ENCODE measurements at regions not wholly inside any gene's neighbourhood (a gene's known extent, or its start where the extent isn't known, plus 50 kb on each side); places are given as distances from the start of the nearest gene placed in this dataset.

DNA sequence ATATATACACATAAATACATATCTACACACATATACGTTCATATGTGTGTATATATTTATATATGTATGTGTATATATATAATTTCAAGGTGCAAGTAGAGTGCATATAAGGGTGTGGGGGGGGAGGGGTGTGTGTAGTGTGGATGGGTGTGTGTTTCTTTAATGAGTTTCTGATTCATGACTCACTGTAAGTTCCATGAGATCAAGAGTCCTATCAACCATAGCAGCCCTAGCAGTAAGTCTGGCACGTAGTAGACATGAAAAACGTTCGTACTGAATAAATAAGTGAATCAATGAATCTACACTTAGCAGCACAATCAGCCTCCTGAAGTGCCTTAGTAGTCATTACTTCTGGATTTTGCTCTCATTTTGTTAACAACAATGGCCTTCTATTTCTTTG lies 61.9 kb upstream of the KRTAP11-1 start:
- H3K36me3 Mint-ChIP-seq (ENCODE audit: low read depth), result peaks cover 8% of the 10 kb centered on the region; the same call in 1 of the 2 replicates
- TF ChIP-seq, protein P1, sequence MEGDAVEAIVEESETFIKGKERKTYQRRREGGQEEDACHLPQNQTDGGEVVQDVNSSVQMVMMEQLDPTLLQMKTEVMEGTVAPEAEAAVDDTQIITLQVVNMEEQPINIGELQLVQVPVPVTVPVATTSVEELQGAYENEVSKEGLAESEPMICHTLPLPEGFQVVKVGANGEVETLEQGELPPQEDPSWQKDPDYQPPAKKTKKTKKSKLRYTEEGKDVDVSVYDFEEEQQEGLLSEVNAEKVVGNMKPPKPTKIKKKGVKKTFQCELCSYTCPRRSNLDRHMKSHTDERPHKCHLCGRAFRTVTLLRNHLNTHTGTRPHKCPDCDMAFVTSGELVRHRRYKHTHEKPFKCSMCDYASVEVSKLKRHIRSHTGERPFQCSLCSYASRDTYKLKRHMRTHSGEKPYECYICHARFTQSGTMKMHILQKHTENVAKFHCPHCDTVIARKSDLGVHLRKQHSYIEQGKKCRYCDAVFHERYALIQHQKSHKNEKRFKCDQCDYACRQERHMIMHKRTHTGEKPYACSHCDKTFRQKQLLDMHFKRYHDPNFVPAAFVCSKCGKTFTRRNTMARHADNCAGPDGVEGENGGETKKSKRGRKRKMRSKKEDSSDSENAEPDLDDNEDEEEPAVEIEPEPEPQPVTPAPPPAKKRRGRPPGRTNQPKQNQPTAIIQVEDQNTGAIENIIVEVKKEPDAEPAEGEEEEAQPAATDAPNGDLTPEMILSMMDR (IDR thresholded peaks at IDR 0.05), result no peak
- no peak overlapping the region for H3K27ac Mint-ChIP-seq
- H3K4me3 Mint-ChIP-seq, result no peak overlapping the region
- H3K9me3 Mint-ChIP-seq, result peaks cover 56% of the 10 kb centered on the region
- no peaks in the 10 kb centered on the region for H3K27me3 Mint-ChIP-seq (ENCODE audit: insufficient read depth)
- no peak for DNase-seq
- H3K4me1 Mint-ChIP-seq (ENCODE audit: low read depth), result no peaks in the 10 kb centered on the region

DNA sequence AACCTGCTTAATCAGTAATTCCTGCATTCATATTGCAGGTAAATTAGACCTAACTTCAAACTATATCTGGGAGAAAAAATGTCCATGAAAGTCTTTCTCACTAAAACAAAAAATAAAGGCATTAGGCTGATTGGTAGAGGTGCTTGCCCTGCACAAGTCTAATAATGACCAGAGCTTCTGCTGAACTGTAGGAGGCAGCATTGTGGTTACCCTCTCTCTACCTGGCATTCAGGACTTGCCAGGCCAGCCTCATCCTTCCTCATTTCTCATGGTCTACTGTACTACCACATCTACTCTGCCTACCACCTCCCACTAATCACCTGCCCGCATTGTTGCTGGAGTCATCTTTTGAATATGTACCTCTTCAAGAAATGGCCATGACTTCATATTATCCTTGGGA lies 60.8 kb upstream of the KRTAP11-1 start:
- no peak overlapping the region for H3K4me3 Mint-ChIP-seq
- H3K9me3 Mint-ChIP-seq, result peaks cover 61% of the 10 kb centered on the region
- peaks cover 14% of the 10 kb centered on the region; the same call in 1 of the 2 replicates for H3K36me3 Mint-ChIP-seq (ENCODE audit: low read depth)
- H3K27ac Mint-ChIP-seq, result no peak overlapping the region
- H3K4me1 Mint-ChIP-seq (ENCODE audit: low read depth), result no peaks in the 10 kb centered on the region
- no peaks in the 10 kb centered on the region for H3K27me3 Mint-ChIP-seq (ENCODE audit: insufficient read depth)
- no peak for DNase-seq
- TF ChIP-seq, protein P1 (IDR thresholded peaks at IDR 0.05), result no peak

DNA sequence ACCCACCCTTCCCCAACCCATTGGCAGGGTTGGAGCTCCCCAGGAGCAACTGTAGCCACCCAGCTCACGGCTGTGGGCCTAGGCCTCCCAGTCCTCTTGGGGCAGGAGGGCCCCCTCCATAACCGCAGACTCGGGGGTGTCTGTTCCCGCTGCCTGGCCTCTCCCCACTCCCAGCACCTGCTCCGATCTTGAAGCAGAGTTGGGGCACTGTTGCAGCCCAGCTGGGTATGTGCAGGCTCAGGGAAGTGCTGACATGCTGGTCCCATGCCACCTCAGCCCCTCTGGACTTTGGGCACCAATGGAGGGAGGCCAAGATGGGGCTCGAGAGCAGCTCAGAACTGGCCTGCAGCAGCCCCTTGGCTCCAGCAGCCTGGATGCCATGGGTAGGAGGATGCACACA lies 54.8 kb upstream of the KRTAP11-1 start:
- no peak overlapping the region for H3K4me3 Mint-ChIP-seq
- TF ChIP-seq, protein P1 (IDR thresholded peaks at IDR 0.05), result no peak
- H3K36me3 Mint-ChIP-seq (ENCODE audit: low read depth), result peaks cover 13% of the 10 kb centered on the region; the same call in 1 of the 2 replicates
- DNase-seq, result no peak
- H3K4me1 Mint-ChIP-seq (ENCODE audit: low read depth), result no peaks in the 10 kb centered on the region
- no peaks in the 10 kb centered on the region; the same call in 1 of the 2 replicates for H3K27me3 Mint-ChIP-seq (ENCODE audit: insufficient read depth)
- no peak overlapping the region for H3K27ac Mint-ChIP-seq
- peaks cover 49% of the 10 kb centered on the region for H3K9me3 Mint-ChIP-seq

DNA sequence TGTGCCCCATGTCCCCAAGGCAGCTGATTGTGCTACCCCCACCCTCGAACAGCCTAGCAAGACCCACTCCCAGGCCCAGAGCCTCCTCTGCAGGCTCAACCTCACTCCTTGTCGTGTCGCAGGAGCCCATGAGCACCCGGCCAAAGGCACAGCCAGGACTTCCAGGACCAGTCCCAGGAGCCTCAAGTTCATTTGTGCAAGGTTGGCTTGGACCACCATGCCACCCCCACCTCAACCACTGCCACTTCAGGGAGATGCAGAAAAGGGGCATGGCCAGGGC lies 54.4 kb upstream of the KRTAP11-1 start:
- Mint-ChIP-seq H3K27me3 (ENCODE audit: insufficient read depth) (no peaks in the 10 kb centered on the region; the same call in 1 of the 2 replicates), H3K27ac (no peak overlapping the region), H3K36me3 (ENCODE audit: low read depth) (peaks cover 13% of the 10 kb centered on the region; the same call in 1 of the 2 replicates), H3K4me1 (ENCODE audit: low read depth) (no peaks in the 10 kb centered on the region), H3K4me3 (no peak overlapping the region), H3K9me3 (peaks cover 47% of the 10 kb centered on the region)
- no peak for DNase-seq
- TF ChIP-seq, protein P1 (IDR thresholded peaks at IDR 0.05), result no peak

DNA sequence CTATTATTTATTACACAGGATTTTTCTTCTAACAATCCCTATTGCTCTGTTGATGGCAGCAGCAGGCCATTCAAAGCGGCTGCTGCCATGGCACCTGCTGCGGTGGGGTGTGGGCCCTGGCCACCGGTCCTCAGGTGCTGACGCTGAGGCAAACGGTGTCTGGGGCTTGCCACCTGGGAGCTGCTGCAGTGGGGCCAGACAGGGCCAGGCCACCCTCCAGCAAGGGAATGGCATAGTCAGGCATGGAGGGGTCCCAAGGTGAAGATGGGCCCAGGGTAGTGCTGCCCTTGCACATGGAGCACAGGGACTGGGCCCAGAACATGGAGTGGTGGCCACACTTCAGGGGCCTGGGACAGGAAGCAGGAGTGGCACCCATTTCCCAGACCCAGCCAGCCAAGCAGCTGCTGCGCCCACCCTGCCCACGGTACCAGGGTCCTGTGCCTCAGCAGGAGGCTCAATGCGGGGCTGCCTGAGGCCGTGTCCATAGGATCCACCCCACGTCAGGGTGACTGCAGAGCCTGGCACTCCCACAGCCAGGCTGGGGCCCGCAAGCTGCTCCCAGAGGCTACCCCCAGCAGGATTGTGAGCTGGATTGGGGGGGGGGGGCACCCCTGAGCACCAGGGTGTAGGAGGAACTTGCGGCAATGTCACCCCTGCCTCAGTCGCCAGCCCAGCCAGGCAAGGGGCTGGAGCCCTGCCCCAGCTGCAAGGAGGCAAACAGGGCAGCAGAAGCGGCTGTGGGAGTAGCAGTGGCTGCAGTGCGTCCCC lies 53.9 kb upstream of the KRTAP11-1 start:
- no peak for DNase-seq
- H3K36me3 Mint-ChIP-seq (ENCODE audit: low read depth), result peaks cover 13% of the 10 kb centered on the region; the same call in 1 of the 2 replicates
- TF ChIP-seq, protein P1 (IDR thresholded peaks at IDR 0.05), result no peak
- H3K27me3 Mint-ChIP-seq (ENCODE audit: insufficient read depth), result no peaks in the 10 kb centered on the region; the same call in 1 of the 2 replicates
- H3K27ac Mint-ChIP-seq, result no peak overlapping the region
- peaks cover 48% of the 10 kb centered on the region for H3K9me3 Mint-ChIP-seq
- no peak overlapping the region for H3K4me3 Mint-ChIP-seq
- no peaks in the 10 kb centered on the region for H3K4me1 Mint-ChIP-seq (ENCODE audit: low read depth)

All from HFFc6 (cell line).